HG03135 (cell line): ENCODE measurements at regions not wholly inside any gene's neighbourhood (a gene's known extent, or its start where the extent isn't known, plus 50 kb on each side); places are given as distances from the start of the nearest gene placed in this dataset.
"Not testable (repeated sequence)": the region's sequence is repeated elsewhere in the genome, so short reads cannot be mapped to it uniquely, and the experiment has no call there.

Experiments used
- ATAC-seq: cut with Tn5 transposase; IDR thresholded peaks from one replicate; pipeline ENCODE4 v1.9.1; 2021; ENCODE audit warnings: mild to moderate bottlenecking, moderate library complexity; ENCODE audit not compliant: unreplicated experiment

- ATAC-seq = no peak
Observed at GRCh38 chr7:12827219-12827821, 139.9 kb downstream of the ARL4A start.

DNA sequence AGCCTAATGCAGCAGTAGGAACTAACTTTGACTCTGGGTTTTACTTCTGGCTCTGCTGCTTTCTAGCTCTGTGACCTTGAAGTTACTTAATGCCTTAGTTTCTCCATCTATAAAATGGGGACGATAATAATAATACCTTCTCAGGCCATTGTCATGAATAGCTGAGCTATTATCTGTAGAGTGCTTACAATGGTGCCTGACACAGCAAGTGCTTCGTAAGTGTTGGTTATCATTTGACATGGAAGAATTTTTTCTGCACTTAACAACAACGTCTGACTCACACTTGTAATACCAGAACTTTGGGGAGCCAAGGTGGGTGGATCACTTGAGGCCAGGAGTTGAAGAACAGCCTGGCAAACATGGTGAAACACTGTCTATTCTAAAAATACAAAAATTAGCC is 140.5 kb downstream of the ARL4A start:
- ATAC-seq = no peak

DNA sequence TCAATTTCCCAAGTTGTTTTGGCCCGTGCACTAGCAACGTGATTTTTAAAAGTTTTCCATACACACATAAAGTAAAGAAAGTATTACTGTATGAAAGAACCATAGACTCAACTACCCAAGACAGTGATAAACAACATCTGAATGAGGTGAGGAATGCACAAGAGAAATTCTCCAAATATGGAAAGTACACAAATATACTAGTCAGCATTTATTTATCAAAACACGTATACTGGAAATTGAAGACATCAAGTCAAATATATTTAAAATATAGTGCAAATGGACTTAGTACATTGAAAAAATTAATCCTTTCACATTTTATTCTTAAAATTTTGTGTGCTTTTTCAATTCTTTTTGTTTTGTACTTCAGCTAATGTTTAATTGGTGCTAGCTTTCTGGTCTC is 143.6 kb downstream of the ARL4A start:
- ATAC-seq = no peak

GRCh38 chr7:12833829-12834228 is 146.4 kb downstream of the ARL4A start:
- no peak for ATAC-seq

- no peak for ATAC-seq
Observed at GRCh38 chr7:12834782-12835181, 147.3 kb downstream of the ARL4A start.

DNA sequence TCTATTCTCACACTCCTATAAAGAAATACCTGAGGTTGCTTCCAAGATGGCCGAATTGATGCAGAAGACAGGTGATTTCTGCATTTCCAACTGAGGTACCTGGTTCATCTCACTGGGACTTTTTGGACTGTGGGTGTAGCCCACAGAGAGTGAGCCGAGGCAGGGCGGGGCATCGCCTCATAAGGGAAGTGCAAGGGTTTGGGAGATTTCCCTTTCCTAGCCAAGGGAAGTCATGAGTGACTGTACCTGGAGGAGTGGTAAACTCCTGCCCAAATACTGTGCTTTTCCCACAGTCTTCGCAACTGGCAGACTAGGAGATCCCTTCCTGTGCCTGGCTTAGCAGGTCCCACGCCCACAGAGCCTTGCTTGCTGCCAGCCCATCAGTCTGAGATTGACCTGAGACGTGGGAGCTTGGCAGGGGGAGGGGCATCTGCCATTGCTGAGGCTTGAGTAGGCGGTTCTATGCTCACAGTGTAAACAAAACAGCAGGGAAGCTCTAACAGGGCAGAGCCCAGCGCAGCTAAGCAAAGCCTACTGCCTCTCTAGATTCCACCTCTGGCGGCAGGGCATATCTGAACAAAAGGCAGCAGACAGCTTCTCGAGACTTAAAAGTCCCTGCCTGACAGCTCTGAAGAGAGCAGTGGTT is 152.2 kb downstream of the ARL4A start:
- ATAC-seq = no peak

DNA sequence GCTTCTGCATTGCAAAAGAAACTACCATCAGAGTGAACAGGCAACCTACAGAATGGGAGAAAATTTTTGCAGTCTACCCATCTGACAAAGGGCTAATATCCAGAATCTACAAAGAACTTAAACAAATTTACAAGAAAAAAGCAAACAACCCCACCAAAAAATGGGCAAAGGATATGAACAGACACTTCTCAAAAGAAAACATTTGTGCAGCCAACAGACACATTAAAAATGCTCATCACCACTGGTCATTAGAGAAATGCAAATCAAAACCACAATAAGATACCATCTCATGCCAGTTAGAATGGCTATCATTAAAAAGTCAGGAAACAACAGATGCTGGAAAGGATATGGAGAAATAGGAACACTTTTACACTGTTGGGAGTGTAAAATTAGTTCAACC is 157.3 kb downstream of the ARL4A start:
- ATAC-seq = not testable (repeated sequence)

- no peak for ATAC-seq
Observed at GRCh38 chr7:12847001-12847400, 159.6 kb downstream of the ARL4A start.

DNA sequence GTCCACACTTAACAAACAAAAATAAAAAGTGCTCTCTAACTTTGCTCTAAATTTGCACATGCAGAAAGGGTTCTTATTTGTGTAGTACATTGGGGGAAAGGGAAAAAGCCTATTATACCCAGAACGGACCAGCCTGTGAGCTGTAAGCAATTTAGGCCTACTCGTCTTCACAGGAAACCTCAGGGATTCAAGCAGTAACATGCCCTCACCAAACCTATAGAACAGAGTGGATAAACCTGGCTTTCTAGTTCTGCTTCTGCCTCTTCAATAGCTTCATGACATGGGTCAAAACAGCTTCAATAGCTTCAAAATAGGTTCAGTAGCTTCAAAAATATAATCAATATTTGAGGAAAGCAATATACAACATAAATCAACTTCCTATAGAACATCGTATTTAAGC is 163.7 kb downstream of the ARL4A start:
- no peak for ATAC-seq

DNA sequence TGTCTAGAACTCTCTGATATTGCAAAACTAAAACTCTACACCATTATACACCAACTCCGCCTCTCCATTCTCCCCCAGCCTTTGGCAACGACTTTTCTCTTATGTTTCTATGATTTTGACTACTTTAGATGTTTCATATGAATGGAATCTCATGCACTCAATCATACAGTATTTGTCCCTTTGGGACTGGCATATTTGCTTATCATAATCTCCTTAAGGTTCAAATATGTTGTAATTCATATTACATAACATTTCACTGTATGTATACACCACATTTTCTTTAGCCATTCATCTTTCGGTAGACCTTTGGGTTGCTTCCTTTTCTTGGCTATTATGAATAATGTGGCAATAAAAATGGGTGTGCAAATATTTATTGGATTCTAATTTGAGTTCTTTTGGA is 164.4 kb downstream of the ARL4A start:
- ATAC-seq = no peak

DNA sequence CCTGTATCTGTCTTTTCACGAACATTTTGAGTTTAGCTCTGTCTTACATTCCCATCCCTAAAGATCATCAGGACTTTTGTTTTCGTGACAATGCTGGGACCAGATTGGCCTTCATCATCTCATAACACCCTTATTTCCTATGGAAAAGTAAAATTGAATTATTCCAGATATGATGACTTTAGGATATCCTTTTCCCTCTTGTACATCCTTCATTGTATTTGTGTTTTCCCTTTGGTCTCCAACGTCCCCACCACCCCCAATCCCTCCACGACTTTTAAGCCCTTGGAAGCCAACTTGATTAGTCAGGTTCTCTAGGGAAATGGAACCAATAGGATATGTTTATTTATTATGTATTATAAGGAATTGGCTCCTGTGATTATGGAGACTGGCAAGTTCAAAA is 167.6 kb downstream of the ARL4A start:
- no peak for ATAC-seq

DNA sequence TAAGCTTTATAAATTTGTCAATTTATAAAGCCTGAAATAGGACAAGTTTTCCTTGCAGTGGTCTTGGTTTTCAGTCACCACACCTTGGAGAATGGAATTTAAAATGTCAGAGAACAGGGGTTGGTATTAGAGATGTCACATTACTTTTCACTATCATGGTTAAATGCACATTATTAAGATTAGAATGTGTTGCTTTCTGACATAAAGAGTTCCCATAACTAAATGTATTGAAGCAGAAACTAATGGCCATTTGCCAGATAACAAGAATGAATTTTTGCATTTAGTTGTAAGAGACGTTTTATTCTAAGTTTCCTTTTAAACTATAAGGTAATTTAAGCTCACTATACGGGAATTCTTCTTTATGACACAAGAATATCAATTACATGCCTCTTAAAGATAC is 172.3 kb downstream of the ARL4A start:
- ATAC-seq = no peak

GRCh38 chr7:12861070-12861469 is 173.6 kb downstream of the ARL4A start:
- ATAC-seq = no peak

- ATAC-seq = no peak
Observed at GRCh38 chr7:12862146-12862545, 174.7 kb downstream of the ARL4A start.

GRCh38 chr7:12864470-12865046 is 177.1 kb downstream of the ARL4A start:
- ATAC-seq = no peak

- no peak for ATAC-seq
Observed at GRCh38 chr7:12865593-12865992, 178.2 kb downstream of the ARL4A start.

- ATAC-seq = no peak
Observed at GRCh38 chr7:12866207-12866606, 178.8 kb downstream of the ARL4A start.

- no peak for ATAC-seq
Observed at GRCh38 chr7:12868027-12868426, 180.6 kb downstream of the ARL4A start.

- ATAC-seq = no peak
Observed at GRCh38 chr7:12870219-12870618, 182.8 kb downstream of the ARL4A start.

GRCh38 chr7:12872487-12872886 is 185.1 kb downstream of the ARL4A start:
- ATAC-seq = no peak

DNA sequence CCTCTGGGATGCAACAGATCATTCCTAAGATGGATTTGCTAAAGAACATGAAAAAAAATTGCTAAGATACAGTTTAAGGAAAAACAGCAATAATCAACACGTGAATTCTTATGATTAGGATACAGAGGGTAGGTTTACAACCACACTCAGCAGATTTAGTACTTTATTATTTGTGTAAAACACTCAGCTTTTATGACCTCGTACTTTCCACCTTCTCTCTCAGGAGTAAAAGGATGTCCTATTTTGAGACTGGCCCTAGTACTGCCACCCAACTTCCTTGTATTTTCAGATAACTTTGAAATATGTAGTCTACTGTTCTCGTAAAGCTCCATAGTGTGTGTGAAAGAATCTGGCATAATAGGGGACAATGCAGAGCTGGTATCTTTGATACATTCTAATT is 186.1 kb downstream of the ARL4A start:
- no peak for ATAC-seq

- no peak for ATAC-seq
Observed at GRCh38 chr7:12879139-12879538, 191.7 kb downstream of the ARL4A start.

GRCh38 chr7:12881712-12882111 is 194.3 kb downstream of the ARL4A start:
- ATAC-seq = no peak
